ENCODE measurements at regions not wholly inside any gene's neighbourhood (a gene's known extent, or its start where the extent isn't known, plus 50 kb on each side); places are given as distances from the start of the nearest gene placed in this dataset.
"Not testable (repeated sequence)": the region's sequence is repeated elsewhere in the genome, so short reads cannot be mapped to it uniquely, and the experiment has no call there.

DNA sequence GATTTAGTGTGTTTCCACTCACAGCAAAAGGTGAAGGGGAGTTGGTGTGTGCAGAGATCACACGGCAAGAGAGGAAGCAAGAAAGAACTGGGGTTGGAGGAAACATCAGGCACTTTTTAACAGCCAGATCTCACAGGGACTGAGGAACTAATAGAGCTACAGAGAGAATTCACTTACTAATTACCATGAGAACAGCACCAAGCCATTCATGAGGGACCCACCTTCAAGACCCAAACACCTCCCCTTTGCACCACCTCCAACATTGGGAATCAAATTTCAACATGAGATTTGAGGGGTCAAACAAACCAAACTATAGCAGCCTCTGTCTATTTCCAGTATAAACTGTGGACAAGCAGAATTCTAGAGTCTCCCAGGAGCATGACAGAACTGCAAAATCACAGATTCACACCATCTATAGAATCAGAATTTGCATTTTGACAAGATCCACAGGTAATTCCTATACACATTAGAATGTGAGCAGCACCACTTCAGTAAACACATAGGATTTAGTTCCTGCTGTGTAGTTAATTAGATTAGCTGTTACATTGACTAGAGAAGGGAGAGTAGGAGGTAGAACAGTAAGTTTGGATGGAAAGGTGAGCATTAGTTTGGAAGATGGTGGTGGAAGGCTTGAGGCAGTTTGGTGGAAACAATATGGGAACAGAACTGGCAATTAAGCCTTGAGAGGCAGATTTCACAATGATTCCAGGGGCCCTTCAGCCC is 311.7 kb downstream of the NSUN3 start:
- DNase-seq, result no peak
- H3K27ac ChIP-seq, result no peak overlapping the region
- no peaks in the 10 kb centered on the region for H3K9me3 ChIP-seq
- TF ChIP-seq, protein P1, sequence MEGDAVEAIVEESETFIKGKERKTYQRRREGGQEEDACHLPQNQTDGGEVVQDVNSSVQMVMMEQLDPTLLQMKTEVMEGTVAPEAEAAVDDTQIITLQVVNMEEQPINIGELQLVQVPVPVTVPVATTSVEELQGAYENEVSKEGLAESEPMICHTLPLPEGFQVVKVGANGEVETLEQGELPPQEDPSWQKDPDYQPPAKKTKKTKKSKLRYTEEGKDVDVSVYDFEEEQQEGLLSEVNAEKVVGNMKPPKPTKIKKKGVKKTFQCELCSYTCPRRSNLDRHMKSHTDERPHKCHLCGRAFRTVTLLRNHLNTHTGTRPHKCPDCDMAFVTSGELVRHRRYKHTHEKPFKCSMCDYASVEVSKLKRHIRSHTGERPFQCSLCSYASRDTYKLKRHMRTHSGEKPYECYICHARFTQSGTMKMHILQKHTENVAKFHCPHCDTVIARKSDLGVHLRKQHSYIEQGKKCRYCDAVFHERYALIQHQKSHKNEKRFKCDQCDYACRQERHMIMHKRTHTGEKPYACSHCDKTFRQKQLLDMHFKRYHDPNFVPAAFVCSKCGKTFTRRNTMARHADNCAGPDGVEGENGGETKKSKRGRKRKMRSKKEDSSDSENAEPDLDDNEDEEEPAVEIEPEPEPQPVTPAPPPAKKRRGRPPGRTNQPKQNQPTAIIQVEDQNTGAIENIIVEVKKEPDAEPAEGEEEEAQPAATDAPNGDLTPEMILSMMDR (IDR thresholded peaks at IDR 0.05), result no peak
- no peak for TF ChIP-seq POLR2A (IDR thresholded peaks at IDR 0.05)
- intact Hi-C loops (cut with DNase I; ENCODE audit: low total_unique reads), result no loop called here
- no peaks in the 10 kb centered on the region for H3K4me1 ChIP-seq
- no peak overlapping the region for H3K4me3 ChIP-seq
- no peaks in the 10 kb centered on the region for H3K36me3 ChIP-seq
- no peaks in the 10 kb centered on the region for H3K27me3 ChIP-seq

DNA sequence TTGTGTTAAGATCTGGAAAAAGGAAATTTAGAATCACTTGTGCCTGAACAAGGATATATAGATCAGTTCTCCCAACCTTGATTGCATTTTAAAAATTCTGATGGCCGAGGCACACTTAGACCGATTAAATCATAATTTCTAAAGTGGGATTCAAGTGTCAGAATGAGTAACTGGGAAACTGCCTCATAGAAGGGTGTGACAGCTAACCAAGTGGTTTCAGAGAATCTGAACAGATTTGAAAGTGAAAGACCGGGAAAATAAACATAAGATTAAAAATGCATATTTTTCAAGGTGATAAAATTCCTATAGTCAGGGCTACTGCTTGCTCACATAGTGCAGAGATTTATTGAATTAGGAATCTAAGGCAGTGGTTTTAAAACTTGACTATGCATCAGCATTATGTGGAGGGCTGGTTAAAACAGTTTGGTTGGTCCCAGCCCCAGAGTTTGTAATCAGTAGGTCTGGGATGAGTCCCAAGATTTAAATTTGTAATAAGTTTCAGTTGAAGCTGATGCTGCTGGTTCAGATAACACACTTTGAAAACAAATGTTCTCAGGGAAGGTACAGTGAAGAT is 314.3 kb downstream of the NSUN3 start:
- DNase-seq; intact Hi-C loops (cut with DNase I; ENCODE audit: low total_unique reads); H3K36me3 ChIP-seq; H3K27ac ChIP-seq; H3K4me3 ChIP-seq; H3K27me3 ChIP-seq; H3K4me1 ChIP-seq; H3K9me3 ChIP-seq: not testable (repeated sequence)

- H3K4me3 ChIP-seq; H3K4me1 ChIP-seq; H3K27me3 ChIP-seq; H3K9me3 ChIP-seq; H3K27ac ChIP-seq; H3K36me3 ChIP-seq; DNase-seq; intact Hi-C loops (cut with DNase I; ENCODE audit: low total_unique reads): not testable (repeated sequence)
These were observed 315.0 kb downstream of the NSUN3 start for GRCh38 chr3:94377863-94378262.

DNA sequence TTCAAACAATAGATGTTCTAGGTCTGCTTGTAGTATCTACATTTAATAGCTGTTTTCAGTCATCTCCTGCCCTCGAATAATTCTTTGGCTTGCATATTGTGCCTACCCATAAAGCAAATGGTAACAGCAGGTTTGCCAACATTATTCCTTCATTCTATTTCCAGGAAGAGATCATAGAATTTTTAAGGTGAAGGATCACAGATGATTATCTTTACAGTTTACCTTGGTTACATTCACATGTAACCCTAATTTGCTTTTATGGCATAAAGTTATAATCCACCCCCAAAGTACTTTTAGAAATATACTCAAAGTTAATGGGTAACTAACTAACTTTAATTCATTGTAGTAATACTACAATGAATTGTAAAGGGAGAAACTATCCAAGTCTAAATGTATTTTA is 315.5 kb downstream of the NSUN3 start:
- no peak overlapping the region for H3K4me3 ChIP-seq
- H3K27ac ChIP-seq, result no peak overlapping the region
- H3K36me3 ChIP-seq, result no peaks in the 10 kb centered on the region
- no peaks in the 10 kb centered on the region for H3K9me3 ChIP-seq
- intact Hi-C loops (cut with DNase I; ENCODE audit: low total_unique reads), result no loop called here
- DNase-seq, result no peak
- H3K27me3 ChIP-seq, result no peaks in the 10 kb centered on the region
- no peaks in the 10 kb centered on the region for H3K4me1 ChIP-seq
- TF ChIP-seq, protein P1 (IDR thresholded peaks at IDR 0.05), result no peak
- no peak for TF ChIP-seq POLR2A (IDR thresholded peaks at IDR 0.05)

GRCh38 chr3:94379264-94379663 is 316.4 kb downstream of the NSUN3 start:
- H3K36me3 ChIP-seq, result no peaks in the 10 kb centered on the region
- H3K4me1 ChIP-seq, result no peaks in the 10 kb centered on the region
- no peak overlapping the region for H3K27ac ChIP-seq
- no peak for TF ChIP-seq POLR2A (IDR thresholded peaks at IDR 0.05)
- TF ChIP-seq, protein P1 (IDR thresholded peaks at IDR 0.05), result no peak
- H3K4me3 ChIP-seq, result no peak overlapping the region
- DNase-seq, result no peak
- intact Hi-C loops (cut with DNase I; ENCODE audit: low total_unique reads), result no loop called here
- H3K27me3 ChIP-seq, result no peaks in the 10 kb centered on the region
- H3K9me3 ChIP-seq, result no peaks in the 10 kb centered on the region

DNA sequence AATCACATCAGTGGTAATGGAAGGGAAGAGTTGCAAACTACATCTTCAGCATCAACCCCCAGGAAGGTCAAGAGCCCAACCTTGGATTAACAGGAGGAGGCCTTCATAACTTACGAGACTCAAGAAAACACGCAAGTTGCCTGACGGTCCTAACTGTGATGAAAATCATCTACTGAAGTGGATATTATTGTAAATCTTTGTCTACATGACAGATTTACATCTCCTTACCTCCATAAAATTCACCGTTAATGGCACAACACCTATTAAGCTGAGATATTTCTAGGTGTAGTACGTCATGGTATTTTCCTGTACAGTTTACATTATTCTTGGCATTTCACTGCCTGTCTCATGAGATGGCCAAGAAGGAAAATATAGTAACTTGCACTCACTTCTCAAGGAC is 332.0 kb downstream of the NSUN3 start:
- Histone ChIP-seq H3K36me3 (no peaks in the 10 kb centered on the region), H3K9me3 (no peaks in the 10 kb centered on the region), H3K4me3 (no peak overlapping the region), H3K27me3 (no peaks in the 10 kb centered on the region), H3K4me1 (no peaks in the 10 kb centered on the region), H3K27ac (no peak overlapping the region)
- intact Hi-C loops (cut with DNase I; ENCODE audit: low total_unique reads), result no loop called here
- no peak for TF ChIP-seq POLR2A (IDR thresholded peaks at IDR 0.05)
- TF ChIP-seq, protein P1 (IDR thresholded peaks at IDR 0.05), result no peak
- DNase-seq, result no peak
